SK-N-SH (cell line): ENCODE measurements at regions not wholly inside any gene's neighbourhood (a gene's known extent, or its start where the extent isn't known, plus 50 kb on each side); places are given as distances from the start of the nearest gene placed in this dataset.

Source experiments
- EP300 ChIP-seq, 2 experiments: IDR thresholded peaks; 2 replicates each; pipeline versions ENCODE4 v1.4.0 to v1.6.1; 2012; ENCODE audit warnings: borderline replicate concordance in 1 of 2, low read depth in 1 of 2, low read length in 1 of 2
- RCOR1 ChIP-seq: fragments of 150-350 bp; IDR thresholded peaks from 2 replicates; pipeline ENCODE4 v1.6.1; 2017; ENCODE audit warnings: antibody characterized with exemption, low read length
- RXRA ChIP-seq: IDR thresholded peaks from 2 replicates; pipeline ENCODE4 v1.4.0; 2012; ENCODE audit warnings: low read depth, mild to moderate bottlenecking, borderline replicate concordance
- TF ChIP-seq, protein P1 (sequence below): fragments of 200-600 bp; sonication (generic); IDR thresholded peaks from 2 replicates; pipeline ENCODE4 v1.6.1; 2017; ENCODE audit warnings: antibody characterized with exemption, mild to moderate bottlenecking, moderate library complexity
- TF ChIP-seq, protein P2 (sequence below): IDR thresholded peaks from 2 replicates; pipeline ENCODE4 v1.4.0; 2012; ENCODE audit warnings: low read depth, borderline replicate concordance
- TF ChIP-seq, protein P3 (sequence below): IDR thresholded peaks from 2 replicates; pipeline ENCODE4 v1.6.1; 2012; ENCODE audit warnings: mild to moderate bottlenecking, low read depth, low read length, moderate library complexity

DNA sequence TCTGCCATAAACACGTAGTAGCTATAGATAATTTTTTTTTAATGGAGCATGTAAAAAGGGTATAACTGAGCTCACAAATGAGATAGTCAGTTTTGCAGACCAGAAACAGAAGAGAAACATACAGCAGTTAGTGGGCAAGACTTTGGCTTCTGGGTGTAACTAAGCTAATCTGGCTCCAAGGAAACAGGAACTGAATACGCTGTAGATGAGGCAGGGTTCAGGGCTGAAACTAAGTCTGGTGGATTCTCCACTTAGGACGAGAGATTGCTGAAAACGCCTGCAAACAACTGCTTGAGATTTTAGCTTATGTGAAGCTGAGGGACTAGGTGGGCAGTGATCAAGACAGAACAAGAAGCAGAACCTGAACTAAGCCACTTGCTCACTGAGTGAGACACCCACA lies 91.7 kb downstream of the SMIM20 start:
- TF ChIP-seq, protein P1, sequence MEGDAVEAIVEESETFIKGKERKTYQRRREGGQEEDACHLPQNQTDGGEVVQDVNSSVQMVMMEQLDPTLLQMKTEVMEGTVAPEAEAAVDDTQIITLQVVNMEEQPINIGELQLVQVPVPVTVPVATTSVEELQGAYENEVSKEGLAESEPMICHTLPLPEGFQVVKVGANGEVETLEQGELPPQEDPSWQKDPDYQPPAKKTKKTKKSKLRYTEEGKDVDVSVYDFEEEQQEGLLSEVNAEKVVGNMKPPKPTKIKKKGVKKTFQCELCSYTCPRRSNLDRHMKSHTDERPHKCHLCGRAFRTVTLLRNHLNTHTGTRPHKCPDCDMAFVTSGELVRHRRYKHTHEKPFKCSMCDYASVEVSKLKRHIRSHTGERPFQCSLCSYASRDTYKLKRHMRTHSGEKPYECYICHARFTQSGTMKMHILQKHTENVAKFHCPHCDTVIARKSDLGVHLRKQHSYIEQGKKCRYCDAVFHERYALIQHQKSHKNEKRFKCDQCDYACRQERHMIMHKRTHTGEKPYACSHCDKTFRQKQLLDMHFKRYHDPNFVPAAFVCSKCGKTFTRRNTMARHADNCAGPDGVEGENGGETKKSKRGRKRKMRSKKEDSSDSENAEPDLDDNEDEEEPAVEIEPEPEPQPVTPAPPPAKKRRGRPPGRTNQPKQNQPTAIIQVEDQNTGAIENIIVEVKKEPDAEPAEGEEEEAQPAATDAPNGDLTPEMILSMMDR: no peak
- TF ChIP-seq, protein P2, sequence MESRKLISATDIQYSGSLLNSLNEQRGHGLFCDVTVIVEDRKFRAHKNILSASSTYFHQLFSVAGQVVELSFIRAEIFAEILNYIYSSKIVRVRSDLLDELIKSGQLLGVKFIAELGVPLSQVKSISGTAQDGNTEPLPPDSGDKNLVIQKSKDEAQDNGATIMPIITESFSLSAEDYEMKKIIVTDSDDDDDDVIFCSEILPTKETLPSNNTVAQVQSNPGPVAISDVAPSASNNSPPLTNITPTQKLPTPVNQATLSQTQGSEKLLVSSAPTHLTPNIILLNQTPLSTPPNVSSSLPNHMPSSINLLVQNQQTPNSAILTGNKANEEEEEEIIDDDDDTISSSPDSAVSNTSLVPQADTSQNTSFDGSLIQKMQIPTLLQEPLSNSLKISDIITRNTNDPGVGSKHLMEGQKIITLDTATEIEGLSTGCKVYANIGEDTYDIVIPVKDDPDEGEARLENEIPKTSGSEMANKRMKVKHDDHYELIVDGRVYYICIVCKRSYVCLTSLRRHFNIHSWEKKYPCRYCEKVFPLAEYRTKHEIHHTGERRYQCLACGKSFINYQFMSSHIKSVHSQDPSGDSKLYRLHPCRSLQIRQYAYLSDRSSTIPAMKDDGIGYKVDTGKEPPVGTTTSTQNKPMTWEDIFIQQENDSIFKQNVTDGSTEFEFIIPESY: no peak
- TF ChIP-seq RXRA (no peak), RCOR1 (no peak), EP300 (IDR thresholded peaks at IDR 0.05; ENCODE audit: borderline replicate concordance in 1 of 2, low read depth in 1 of 2, low read length in 1 of 2) (no peak)
- TF ChIP-seq, protein P3, sequence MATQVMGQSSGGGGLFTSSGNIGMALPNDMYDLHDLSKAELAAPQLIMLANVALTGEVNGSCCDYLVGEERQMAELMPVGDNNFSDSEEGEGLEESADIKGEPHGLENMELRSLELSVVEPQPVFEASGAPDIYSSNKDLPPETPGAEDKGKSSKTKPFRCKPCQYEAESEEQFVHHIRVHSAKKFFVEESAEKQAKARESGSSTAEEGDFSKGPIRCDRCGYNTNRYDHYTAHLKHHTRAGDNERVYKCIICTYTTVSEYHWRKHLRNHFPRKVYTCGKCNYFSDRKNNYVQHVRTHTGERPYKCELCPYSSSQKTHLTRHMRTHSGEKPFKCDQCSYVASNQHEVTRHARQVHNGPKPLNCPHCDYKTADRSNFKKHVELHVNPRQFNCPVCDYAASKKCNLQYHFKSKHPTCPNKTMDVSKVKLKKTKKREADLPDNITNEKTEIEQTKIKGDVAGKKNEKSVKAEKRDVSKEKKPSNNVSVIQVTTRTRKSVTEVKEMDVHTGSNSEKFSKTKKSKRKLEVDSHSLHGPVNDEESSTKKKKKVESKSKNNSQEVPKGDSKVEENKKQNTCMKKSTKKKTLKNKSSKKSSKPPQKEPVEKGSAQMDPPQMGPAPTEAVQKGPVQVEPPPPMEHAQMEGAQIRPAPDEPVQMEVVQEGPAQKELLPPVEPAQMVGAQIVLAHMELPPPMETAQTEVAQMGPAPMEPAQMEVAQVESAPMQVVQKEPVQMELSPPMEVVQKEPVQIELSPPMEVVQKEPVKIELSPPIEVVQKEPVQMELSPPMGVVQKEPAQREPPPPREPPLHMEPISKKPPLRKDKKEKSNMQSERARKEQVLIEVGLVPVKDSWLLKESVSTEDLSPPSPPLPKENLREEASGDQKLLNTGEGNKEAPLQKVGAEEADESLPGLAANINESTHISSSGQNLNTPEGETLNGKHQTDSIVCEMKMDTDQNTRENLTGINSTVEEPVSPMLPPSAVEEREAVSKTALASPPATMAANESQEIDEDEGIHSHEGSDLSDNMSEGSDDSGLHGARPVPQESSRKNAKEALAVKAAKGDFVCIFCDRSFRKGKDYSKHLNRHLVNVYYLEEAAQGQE: no peak
